ENCODE measurements at regions not wholly inside any gene's neighbourhood (a gene's known extent, or its start where the extent isn't known, plus 50 kb on each side); places are given as distances from the start of the nearest gene placed in this dataset.

DNA sequence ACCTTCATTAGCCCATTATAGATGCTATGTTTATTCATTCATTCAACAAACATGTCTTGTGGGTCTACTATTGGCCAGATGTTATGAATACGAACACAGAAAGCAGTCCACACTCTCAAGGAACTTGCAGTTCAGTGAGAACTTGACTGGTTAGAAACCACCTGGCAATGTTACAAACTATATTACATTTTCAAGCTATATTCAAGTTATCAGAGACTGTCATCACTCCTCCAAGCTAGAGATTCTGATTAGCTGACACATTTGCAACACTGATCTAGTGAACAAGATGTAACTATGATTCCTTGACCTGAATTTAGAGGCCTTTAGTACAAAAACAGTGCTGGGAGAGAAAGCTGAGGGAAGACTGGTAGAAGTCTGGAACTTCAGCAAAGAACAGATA is 170.7 kb upstream of the EEA1 start:
- H3K4me1 ChIP-seq = no peaks in the 10 kb centered on the region
- DNase-seq (ENCODE audit: low spot score in 2 of 2) = no peak
- H3K9me3 ChIP-seq = no peaks in the 10 kb centered on the region
- TF ChIP-seq, protein P1, sequence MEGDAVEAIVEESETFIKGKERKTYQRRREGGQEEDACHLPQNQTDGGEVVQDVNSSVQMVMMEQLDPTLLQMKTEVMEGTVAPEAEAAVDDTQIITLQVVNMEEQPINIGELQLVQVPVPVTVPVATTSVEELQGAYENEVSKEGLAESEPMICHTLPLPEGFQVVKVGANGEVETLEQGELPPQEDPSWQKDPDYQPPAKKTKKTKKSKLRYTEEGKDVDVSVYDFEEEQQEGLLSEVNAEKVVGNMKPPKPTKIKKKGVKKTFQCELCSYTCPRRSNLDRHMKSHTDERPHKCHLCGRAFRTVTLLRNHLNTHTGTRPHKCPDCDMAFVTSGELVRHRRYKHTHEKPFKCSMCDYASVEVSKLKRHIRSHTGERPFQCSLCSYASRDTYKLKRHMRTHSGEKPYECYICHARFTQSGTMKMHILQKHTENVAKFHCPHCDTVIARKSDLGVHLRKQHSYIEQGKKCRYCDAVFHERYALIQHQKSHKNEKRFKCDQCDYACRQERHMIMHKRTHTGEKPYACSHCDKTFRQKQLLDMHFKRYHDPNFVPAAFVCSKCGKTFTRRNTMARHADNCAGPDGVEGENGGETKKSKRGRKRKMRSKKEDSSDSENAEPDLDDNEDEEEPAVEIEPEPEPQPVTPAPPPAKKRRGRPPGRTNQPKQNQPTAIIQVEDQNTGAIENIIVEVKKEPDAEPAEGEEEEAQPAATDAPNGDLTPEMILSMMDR (IDR thresholded peaks at IDR 0.05) = no peak
- no peaks in the 10 kb centered on the region for H3K36me3 ChIP-seq
- H3K27ac ChIP-seq = no peak overlapping the region
- intact Hi-C loops (cut with DNase I) = no loop called here
- no peaks in the 10 kb centered on the region for H3K27me3 ChIP-seq
- no peak overlapping the region for H3K4me3 ChIP-seq

DNA sequence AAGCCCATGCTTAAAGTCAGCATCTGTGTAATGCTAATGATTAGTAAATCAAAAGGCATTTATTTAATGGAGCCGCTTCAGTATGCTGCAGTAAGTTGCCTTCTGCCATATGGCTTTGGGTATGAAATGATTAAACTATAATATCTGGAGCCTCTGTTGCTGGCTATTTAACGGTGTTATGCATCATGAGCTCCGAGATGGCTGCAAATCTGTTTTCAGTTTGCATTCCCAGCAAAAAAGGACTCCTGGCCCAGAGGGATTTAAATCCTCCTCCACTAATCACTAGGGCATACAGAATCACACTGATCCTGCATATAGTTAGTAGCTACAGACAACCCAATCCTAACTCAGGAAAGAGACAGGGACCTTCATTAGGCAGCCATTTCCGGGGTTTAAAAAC is 171.5 kb upstream of the EEA1 start:
- no peaks in the 10 kb centered on the region for H3K36me3 ChIP-seq
- DNase-seq (ENCODE audit: low spot score in 2 of 2) = no peak
- H3K4me1 ChIP-seq = no peaks in the 10 kb centered on the region
- no peak overlapping the region for H3K4me3 ChIP-seq
- TF ChIP-seq, protein P1 (IDR thresholded peaks at IDR 0.05) = no peak
- no peak overlapping the region for H3K27ac ChIP-seq
- intact Hi-C loops (cut with DNase I) = no loop called here
- no peaks in the 10 kb centered on the region for H3K9me3 ChIP-seq
- no peaks in the 10 kb centered on the region for H3K27me3 ChIP-seq

DNA sequence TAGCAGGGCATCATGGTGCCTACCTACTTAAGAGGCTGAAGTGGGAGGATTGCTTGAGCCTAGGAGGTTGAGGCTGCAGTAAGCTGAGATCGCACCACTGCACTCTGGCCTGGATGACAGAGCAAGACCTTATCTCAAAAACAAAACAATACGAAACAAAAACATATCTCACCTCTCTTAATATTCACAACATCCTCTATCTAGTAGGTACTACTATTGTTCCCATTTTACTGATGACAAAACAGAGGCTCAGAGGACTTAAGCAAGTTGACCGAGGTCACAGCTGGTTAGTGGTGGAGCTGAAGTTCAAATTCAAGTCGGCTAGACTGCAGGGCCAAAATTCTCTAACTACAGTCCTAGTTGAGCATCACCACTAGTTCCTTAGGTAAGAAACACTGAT is 172.3 kb upstream of the EEA1 start:
- Histone ChIP-seq H3K27me3 (no peaks in the 10 kb centered on the region), H3K36me3 (no peaks in the 10 kb centered on the region), H3K4me1 (no peaks in the 10 kb centered on the region), H3K27ac (no peak overlapping the region), H3K4me3 (no peak overlapping the region), H3K9me3 (no peaks in the 10 kb centered on the region)
- DNase-seq (ENCODE audit: low spot score in 2 of 2) = no peak
- TF ChIP-seq, protein P1 (IDR thresholded peaks at IDR 0.05) = no peak
- intact Hi-C loops (cut with DNase I) = no loop called here

- no peaks in the 10 kb centered on the region for H3K9me3 ChIP-seq
- no peaks in the 10 kb centered on the region for H3K4me1 ChIP-seq
- intact Hi-C loops (cut with DNase I) = no loop called here
- H3K36me3 ChIP-seq = no peaks in the 10 kb centered on the region
- no peaks in the 10 kb centered on the region for H3K27me3 ChIP-seq
- TF ChIP-seq, protein P1 (IDR thresholded peaks at IDR 0.05) = no peak
- peak overlapping the region in 1 of 2 donors; percentile 4 for H3K27ac ChIP-seq
- no peak for DNase-seq (ENCODE audit: low spot score in 2 of 2)
- H3K4me3 ChIP-seq = no peak overlapping the region
Measured at GRCh38 chr12:93102312-93102711, 173.2 kb upstream of the EEA1 start.

- H3K36me3 ChIP-seq = no peaks in the 10 kb centered on the region
- no peaks in the 10 kb centered on the region for H3K4me1 ChIP-seq
- H3K9me3 ChIP-seq = no peaks in the 10 kb centered on the region
- H3K4me3 ChIP-seq = no peak overlapping the region
- TF ChIP-seq, protein P1 (IDR thresholded peaks at IDR 0.05) = no peak
- no peak for DNase-seq (ENCODE audit: low spot score in 2 of 2)
- intact Hi-C loops (cut with DNase I) = no loop called here
- H3K27me3 ChIP-seq = no peaks in the 10 kb centered on the region
- H3K27ac ChIP-seq = peak overlapping the region in 1 of 2 donors; percentile 4
Measured at GRCh38 chr12:93102744-93103143, 173.6 kb upstream of the EEA1 start.

DNA sequence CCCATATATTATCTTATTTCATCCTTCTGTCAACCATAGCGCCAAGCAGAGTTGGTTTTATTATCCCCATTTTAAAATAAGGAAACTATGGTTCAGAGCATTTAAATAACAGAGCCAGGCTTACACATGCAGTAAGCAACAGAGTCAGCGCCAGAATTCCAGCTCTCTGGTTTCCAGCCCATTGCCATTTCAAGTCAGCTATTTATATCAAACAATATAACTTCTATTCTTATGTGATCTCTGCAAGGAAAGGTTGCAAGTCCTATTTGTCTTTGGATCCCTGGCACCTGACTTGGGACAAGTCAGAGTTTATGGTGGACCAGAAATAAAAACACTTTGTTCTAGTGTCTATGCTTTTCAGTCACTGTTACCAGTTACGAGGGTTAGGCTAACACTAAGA is 174.1 kb upstream of the EEA1 start:
- Histone ChIP-seq H3K4me3 (no peak overlapping the region), H3K9me3 (no peaks in the 10 kb centered on the region), H3K27me3 (no peaks in the 10 kb centered on the region), H3K4me1 (no peaks in the 10 kb centered on the region), H3K36me3 (no peaks in the 10 kb centered on the region), H3K27ac (peak overlapping the region; percentile 34 to 50)
- TF ChIP-seq, protein P1 (IDR thresholded peaks at IDR 0.05) = no peak
- DNase-seq (ENCODE audit: low spot score in 2 of 2) = no peak
- intact Hi-C loops (cut with DNase I) = no loop called here
